Testis (tissue), 2 donors: ENCODE measurements at regions not wholly inside any gene's neighbourhood (a gene's known extent, or its start where the extent isn't known, plus 50 kb on each side); places are given as distances from the start of the nearest gene placed in this dataset.

Source experiments
- DNase-seq: peaks from one replicate; pipeline ENCODE4 v3.0.0-alpha.2; 2019
- H3K27ac ChIP-seq, 2 donors: fragments of 200-600 bp; sonication (generic); one replicate each; pipeline ENCODE4 v1.5.1; 2019
- H3K27me3 ChIP-seq: fragments of 200-600 bp; sonication (generic); one replicate; pipeline ENCODE4 v1.5.1; 2019
- H3K36me3 ChIP-seq: fragments of 200-600 bp; sonication (generic); one replicate; pipeline ENCODE4 v1.5.1; 2017; ENCODE audit warnings: low read depth; ENCODE audit errors: missing control alignments
- H3K4me1 ChIP-seq: fragments of 200-600 bp; sonication (generic); one replicate; pipeline ENCODE4 v1.5.1; 2019
- H3K4me3 ChIP-seq, 2 donors: fragments of 200-600 bp; sonication (generic); one replicate each; pipeline ENCODE4 v1.5.1; 2017 to 2019
- H3K9me3 ChIP-seq: fragments of 200-600 bp; sonication (generic); one replicate; pipeline ENCODE4 v1.5.1; 2017
- CTCF ChIP-seq, 3 experiments: fragments of 450-650 bp in 2 of 3; fragments of 200-600 bp in 1 of 3; sonication (generic) in 1 of 3; IDR thresholded peaks; one replicate each; pipeline ENCODE4 v1.5.1; 2016 to 2019; ENCODE audit warnings: antibody characterized with exemption in 3 of 3, mild to moderate bottlenecking in 2 of 3, moderate library complexity in 1 of 3
- POLR2A ChIP-seq: fragments of 450-650 bp; IDR thresholded peaks from one replicate; pipeline ENCODE4 v1.6.1; 2017; ENCODE audit warnings: antibody characterized with exemption, mild to moderate bottlenecking, moderate library complexity
- WGBS, 2 donors: methylation state at CpG; one replicate each; pipeline ENCODE4 v1.1.5; 2018; 5-methylcytosine and 5-hydroxymethylcytosine counted together
- intact Hi-C: fragments of 100-400 bp; cut with DNase I; formaldehyde crosslinking; loops from one replicate; pipeline ENCODE4 v1.15.1; 2023; ENCODE audit warnings: low total_unique reads

DNA sequence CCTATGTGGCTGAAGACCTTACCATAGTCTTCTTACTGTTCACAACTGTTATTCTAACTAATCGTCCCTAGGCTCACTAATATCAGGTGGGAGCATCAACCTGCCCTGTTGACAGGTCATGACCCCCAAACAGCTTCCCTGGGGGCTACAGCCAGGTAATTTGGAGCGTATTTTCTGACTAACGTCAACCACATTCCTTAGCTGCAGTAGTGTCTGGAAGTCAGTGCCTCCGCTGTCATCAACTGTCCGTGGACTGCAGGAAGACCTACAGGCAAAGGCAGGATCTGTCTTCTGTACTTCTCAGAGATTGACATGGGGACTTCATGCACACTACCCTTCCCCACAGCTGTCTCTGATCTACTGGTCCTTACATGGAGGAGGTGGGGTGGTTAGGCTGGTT is 456.9 kb downstream of the BCL11A start:
- Histone ChIP-seq H3K27ac (no peak overlapping the region), H3K9me3 (no peaks in the 10 kb centered on the region), H3K36me3 (no peaks in the 10 kb centered on the region), H3K27me3 (no peaks in the 10 kb centered on the region), H3K4me3 (no peak overlapping the region), H3K4me1 (no peaks in the 10 kb centered on the region)
- intact Hi-C loops: no loop called here
- no peak for DNase-seq
- TF ChIP-seq CTCF (IDR thresholded peaks at IDR 0.05) (no peak), POLR2A (no peak)
- 86 to 89% methylated on average over 5 of the region's 5 CpGs for WGBS, 2 donors

GRCh38 chr2:60095903-60096302 is 457.6 kb downstream of the BCL11A start:
- H3K36me3 ChIP-seq: no peaks in the 10 kb centered on the region
- H3K27ac ChIP-seq: no peak overlapping the region
- TF ChIP-seq POLR2A (no peak), CTCF (IDR thresholded peaks at IDR 0.05) (no peak)
- no peaks in the 10 kb centered on the region for H3K4me1 ChIP-seq
- no peaks in the 10 kb centered on the region for H3K27me3 ChIP-seq
- no peak for DNase-seq
- no peak overlapping the region for H3K4me3 ChIP-seq
- H3K9me3 ChIP-seq: no peaks in the 10 kb centered on the region
- WGBS, 2 donors: 75 to 92% methylated on average over 2 of the region's 2 CpGs
- intact Hi-C loops: no loop called here

GRCh38 chr2:60095202-60095815 is 458.1 kb downstream of the BCL11A start:
- Histone ChIP-seq H3K27ac (no peak overlapping the region), H3K36me3 (no peaks in the 10 kb centered on the region), H3K9me3 (no peaks in the 10 kb centered on the region), H3K27me3 (no peaks in the 10 kb centered on the region), H3K4me1 (no peaks in the 10 kb centered on the region), H3K4me3 (no peak overlapping the region)
- WGBS, 2 donors: 90 to 93% methylated on average over 2 of the region's 2 CpGs
- intact Hi-C loops: no loop called here
- TF ChIP-seq CTCF (IDR thresholded peaks at IDR 0.05) (no peak), POLR2A (no peak)
- DNase-seq: no peak

- H3K4me1 ChIP-seq: no peaks in the 10 kb centered on the region
- H3K36me3 ChIP-seq: no peaks in the 10 kb centered on the region
- H3K9me3 ChIP-seq: no peaks in the 10 kb centered on the region
- H3K27me3 ChIP-seq: no peaks in the 10 kb centered on the region
- DNase-seq: no peak
- H3K4me3 ChIP-seq: no peak overlapping the region
- intact Hi-C loops: no loop called here
- TF ChIP-seq CTCF (IDR thresholded peaks at IDR 0.05): no peak
- 55 to 82% methylated on average over 3 of the region's 3 CpGs for WGBS, 2 donors
- H3K27ac ChIP-seq: no peak overlapping the region
These were observed 459.0 kb downstream of the BCL11A start for GRCh38 chr2:60094450-60094929.

DNA sequence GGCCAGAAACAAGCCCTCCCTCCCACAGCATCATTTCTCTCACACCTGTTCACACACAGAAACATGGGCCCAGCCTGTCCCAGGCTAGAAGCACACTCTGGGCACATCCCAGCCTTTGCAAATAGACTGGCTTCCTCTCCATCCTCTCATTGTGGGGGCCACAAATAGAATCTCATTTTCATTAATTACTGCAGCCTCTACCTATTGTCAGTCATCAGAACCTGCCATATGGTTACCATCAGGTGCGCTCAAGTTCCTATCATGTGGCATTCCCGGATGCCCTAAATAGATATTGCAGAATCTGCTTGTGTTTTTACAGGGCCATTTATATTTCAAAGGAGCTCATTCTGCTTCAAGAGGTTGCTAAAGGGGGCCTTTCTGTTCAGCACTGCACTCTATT is 460.7 kb downstream of the BCL11A start:
- Histone ChIP-seq H3K27ac (no peak overlapping the region), H3K4me3 (no peak overlapping the region), H3K27me3 (no peaks in the 10 kb centered on the region), H3K9me3 (no peaks in the 10 kb centered on the region), H3K36me3 (no peaks in the 10 kb centered on the region), H3K4me1 (no peaks in the 10 kb centered on the region)
- intact Hi-C loops: no loop called here
- no peak for TF ChIP-seq POLR2A
- no peak for TF ChIP-seq CTCF (IDR thresholded peaks at IDR 0.05)
- DNase-seq: no peak
- 91% methylated on average over 2 of the region's 2 CpGs for WGBS, 2 donors
